KOPT-K1 (cell line): ENCODE measurements at regions not wholly inside any gene's neighbourhood (a gene's known extent, or its start where the extent isn't known, plus 50 kb on each side); places are given as distances from the start of the nearest gene placed in this dataset.
"Not testable (repeated sequence)": the region's sequence is repeated elsewhere in the genome, so short reads cannot be mapped to it uniquely, and the experiment has no call there.

ENCODE experiments used
- H3K27ac ChIP-seq: fragments of 200-600 bp; sonication (generic); 2 replicates; pipeline ENCODE4 v1.5.1; 2016; ENCODE audit warnings: antibody characterized with exemption, mild to moderate bottlenecking, low read depth, low read length; ENCODE audit not compliant: poor library complexity, severe bottlenecking
- H3K36me3 ChIP-seq: fragments of 200-600 bp; sonication (generic); 2 replicates; pipeline ENCODE4 v1.5.1; 2017; ENCODE audit warnings: antibody characterized with exemption, mild to moderate bottlenecking, low read length, moderate library complexity; ENCODE audit not compliant: insufficient read depth
- H3K9me3 ChIP-seq: fragments of 200-600 bp; sonication (generic); 2 replicates; pipeline ENCODE4 v1.5.1; 2017; ENCODE audit warnings: antibody characterized with exemption, low read length, mild to moderate bottlenecking; ENCODE audit not compliant: insufficient read depth, poor library complexity, severe bottlenecking

DNA sequence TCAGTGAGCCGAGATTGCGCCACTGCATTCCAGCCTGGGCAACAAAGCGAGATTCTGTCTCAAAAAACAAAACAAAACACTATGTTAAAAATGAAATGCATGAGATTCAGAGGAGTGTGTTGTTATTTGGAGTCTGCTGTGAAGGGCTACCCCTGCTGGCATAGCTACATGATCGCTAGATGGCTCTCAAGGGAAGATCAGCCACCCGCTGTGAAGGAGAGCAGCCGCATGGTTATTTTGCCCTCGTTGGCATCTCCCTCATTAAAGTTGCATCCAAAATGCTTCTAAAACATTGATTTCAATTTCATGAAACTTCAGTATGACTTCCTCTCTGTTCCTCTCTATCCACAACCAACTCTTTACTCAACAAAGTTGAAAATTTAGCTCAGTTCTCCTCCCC, 54.8 kb upstream of the NDUFV2 start:
- Histone ChIP-seq H3K36me3 (no peaks in the 10 kb centered on the region), H3K27ac (no peak overlapping the region), H3K9me3 (peaks cover 20% of the 10 kb centered on the region)

DNA sequence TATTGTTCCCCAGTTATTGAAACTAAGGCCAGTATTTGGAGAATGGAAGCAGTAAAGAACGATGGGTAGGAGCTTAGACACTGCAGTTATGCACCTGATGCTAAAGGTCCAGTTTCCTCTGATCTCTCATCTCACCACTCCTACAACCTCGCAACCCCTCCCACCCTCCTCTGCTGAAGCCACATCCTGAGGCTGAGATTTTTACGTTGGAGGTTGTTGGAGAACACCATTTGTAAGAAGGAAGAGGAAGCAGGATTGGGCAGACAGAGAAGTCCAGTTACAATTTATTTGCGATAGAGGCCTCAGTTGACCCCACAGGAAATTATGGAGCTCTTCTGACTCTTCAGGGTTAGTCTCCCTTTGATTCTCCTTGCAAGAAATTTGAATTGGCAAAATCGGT, 54.3 kb upstream of the NDUFV2 start:
- H3K36me3 ChIP-seq: no peaks in the 10 kb centered on the region
- H3K27ac ChIP-seq: no peak overlapping the region
- H3K9me3 ChIP-seq: peaks cover 26% of the 10 kb centered on the region

DNA sequence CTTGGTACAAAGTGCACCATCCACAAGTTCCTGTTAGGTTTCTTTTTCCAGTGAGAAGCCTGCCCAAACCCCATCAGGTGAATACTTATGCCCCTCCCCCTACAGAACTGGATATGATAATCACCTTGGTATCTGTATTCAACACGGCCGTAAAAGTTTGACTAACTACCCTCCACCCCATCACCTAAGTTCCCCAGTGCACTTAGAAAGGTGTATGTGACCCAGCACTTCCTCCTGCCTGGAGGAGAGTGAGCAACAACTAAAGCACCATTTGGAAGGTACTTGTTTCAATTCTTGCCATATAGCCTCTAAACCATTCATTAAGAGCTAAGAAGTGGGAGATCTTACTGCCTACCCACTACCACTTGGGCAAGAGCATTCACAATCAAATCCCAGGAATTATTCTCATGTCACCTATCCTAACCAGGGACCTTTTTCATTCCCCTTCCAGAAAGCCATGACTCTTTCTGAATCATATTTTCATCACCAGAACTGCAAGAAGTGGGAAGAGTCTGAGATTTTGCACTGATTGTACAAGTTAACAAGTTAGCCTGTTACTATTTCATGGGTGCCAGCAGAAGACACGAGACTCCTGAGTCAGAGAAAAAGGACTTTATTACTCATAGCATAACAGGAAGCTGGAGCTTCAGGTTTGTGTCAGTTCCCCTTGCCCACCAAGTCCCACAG, 53.5 kb upstream of the NDUFV2 start:
- peaks cover 26% of the 10 kb centered on the region for H3K9me3 ChIP-seq
- no peaks in the 10 kb centered on the region for H3K36me3 ChIP-seq
- H3K27ac ChIP-seq: no peak overlapping the region

DNA sequence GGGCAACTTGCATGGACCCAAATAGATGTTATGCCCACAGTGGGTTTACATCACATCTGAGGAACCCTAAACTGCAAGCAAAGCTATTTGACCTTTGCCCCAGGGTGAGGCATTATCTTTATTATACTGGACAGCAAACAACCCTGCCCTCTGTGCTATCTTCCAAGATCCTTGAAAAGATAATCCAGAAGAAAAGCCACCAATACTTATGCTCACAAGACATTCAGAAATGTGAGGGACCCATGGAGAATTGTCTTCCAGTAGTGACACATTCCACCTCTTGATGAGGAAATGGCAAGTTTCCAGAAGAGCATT, 53.0 kb upstream of the NDUFV2 start:
- Histone ChIP-seq H3K9me3 (peaks cover 26% of the 10 kb centered on the region), H3K36me3 (no peaks in the 10 kb centered on the region), H3K27ac (no peak overlapping the region)

DNA sequence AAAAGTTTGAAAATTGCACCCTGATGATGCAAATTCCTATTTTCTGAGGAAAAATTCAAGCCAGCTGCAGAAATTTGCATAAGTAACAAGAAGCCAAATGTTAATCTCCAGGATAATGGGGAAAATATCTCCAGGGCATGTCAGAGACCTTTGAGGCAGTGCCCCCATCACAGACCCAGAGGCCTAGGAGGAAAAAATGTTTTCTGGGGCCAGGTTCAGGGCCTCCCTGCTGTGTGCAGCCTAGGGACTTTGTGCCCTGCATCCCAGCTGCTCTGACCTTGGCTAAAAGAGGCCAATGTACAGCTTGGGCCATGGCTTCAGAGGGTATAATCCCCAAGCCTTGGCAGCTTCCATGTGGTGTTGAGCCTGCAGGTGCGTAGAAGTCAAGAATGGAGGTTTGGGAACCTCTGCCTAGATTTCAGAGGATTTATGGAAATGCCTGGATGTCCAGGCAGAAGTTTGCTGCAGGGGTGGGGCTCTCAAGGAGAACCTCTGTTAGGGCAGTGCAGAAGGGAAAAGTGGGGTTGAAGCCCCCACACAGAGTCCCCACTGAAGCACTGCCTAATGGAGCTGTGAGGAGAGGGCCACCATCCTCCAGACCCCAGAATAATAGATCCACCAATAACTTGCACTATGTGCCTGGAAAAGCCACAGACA, 51.7 kb upstream of the NDUFV2 start:
- peaks cover 26% of the 10 kb centered on the region for H3K9me3 ChIP-seq
- H3K27ac ChIP-seq, H3K36me3 ChIP-seq: not testable (repeated sequence)
